ENCODE measurements at regions not wholly inside any gene's neighbourhood (a gene's known extent, or its start where the extent isn't known, plus 50 kb on each side); places are given as distances from the start of the nearest gene placed in this dataset.

DNA sequence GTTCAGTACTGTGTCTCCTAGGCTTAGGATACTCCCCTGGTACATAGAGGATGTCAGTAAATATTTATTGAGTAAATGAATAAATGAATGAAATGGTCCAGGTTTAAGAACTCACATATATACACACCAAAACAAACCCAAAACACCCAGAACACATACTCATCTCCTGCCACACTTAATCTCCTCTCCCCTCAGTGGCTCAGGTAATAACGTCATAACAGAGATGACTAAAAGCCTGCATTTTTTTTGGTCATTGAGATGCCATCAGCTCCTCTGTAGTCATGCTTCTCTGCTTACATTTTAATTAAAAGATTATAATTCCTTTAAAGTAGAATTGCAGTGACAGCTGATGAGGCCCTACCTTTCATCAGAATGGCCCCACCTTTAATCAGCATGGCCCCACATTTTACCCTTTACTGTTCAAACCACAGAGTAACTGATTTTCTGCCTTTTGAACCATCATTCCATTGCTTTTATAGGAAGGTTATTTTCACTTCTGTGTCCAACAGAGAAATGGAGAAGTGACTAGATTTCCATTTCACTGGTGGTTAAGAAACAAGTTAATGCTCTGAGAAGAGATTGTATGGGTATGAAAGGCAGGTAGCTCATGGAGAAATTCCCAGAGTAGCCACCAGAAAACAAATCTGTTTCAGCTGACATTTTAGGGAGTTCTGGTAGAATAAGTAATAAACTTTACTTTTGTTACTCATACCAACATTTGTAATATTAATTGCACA lies 193.4 kb upstream of the ATP2B1 start:
- ChIA-PET POLR2A (no interaction called here), CTCF (interaction anchor here (1.6 kb wide), 1 partner anchor 18 kb away, joined by 4 read pairs; no protein-coding TSS in a partner anchor)
- DNase-seq (ENCODE audit: extremely low spot score) = no peak
- TF ChIP-seq, protein P1, sequence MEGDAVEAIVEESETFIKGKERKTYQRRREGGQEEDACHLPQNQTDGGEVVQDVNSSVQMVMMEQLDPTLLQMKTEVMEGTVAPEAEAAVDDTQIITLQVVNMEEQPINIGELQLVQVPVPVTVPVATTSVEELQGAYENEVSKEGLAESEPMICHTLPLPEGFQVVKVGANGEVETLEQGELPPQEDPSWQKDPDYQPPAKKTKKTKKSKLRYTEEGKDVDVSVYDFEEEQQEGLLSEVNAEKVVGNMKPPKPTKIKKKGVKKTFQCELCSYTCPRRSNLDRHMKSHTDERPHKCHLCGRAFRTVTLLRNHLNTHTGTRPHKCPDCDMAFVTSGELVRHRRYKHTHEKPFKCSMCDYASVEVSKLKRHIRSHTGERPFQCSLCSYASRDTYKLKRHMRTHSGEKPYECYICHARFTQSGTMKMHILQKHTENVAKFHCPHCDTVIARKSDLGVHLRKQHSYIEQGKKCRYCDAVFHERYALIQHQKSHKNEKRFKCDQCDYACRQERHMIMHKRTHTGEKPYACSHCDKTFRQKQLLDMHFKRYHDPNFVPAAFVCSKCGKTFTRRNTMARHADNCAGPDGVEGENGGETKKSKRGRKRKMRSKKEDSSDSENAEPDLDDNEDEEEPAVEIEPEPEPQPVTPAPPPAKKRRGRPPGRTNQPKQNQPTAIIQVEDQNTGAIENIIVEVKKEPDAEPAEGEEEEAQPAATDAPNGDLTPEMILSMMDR (IDR thresholded peaks at IDR 0.05; ENCODE audit: control extremely low read depth, extremely low read depth, low read depth, missing control alignments) = no peak

DNA sequence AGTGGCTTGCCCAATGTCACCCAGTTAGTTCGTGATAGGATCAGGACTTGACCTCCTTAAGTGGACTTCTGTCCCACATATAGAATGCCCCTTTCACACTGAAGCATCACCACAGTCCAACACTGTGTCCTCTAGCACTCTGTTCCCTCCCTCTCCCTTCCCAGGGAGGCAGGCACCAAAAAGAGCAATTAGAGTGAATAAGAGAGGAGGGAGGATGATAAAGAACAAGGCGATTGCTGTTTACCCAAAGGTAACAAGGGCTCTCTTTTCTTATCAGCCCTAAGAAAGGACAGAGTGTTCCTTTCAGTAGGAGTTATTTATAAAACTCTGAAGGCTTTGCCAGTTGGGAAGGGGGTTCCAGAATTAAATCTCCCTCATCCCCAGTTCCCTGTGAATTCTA lies 192.7 kb upstream of the ATP2B1 start:
- DNase-seq (ENCODE audit: extremely low spot score) = no peak
- TF ChIP-seq, protein P1 (IDR thresholded peaks at IDR 0.05; ENCODE audit: control extremely low read depth, extremely low read depth, low read depth, missing control alignments) = no peak
- ChIA-PET CTCF (no interaction called here), POLR2A (no interaction called here)

DNA sequence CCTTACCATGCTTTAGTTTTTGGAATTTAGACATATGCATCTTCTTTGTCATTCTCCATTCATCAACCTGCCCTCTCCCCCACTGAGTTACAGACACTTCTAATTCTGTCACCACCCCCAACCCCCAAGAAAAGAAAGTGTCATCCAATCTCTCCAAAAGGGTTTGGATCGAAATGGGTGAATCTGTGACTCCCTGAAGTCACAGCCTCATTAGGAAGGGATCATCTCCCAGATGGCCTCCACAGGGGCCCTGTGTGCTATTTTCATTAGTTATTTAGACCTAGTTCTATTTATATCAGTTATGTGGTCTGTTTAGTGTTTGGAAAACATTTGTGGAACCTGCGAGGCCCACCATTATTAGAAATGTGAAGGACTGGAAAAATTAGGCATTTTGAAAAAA lies 191.0 kb upstream of the ATP2B1 start:
- POLR2A ChIA-PET = no interaction called here
- TF ChIP-seq, protein P1 (IDR thresholded peaks at IDR 0.05; ENCODE audit: control extremely low read depth, extremely low read depth, low read depth, missing control alignments) = no peak

DNA sequence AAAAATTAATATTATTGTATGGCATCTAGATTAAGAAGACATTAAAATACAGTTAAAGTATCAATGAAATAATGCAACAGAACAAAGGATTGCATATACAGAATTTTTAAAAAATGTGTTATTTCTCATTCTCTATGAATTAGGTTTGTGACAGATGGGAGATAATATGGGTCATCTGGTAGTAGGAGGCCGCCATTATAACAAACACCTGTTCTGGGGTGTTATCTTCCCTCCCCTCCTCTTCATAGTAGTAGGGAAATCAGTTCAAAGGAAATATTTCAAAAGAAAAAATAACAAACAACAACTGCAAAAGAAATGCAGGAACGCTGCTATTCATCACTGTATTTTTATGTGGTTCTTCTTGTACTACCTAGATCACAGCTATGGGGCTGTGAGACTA lies 187.0 kb upstream of the ATP2B1 start:
- TF ChIP-seq, protein P1 (IDR thresholded peaks at IDR 0.05; ENCODE audit: control extremely low read depth, extremely low read depth, low read depth, missing control alignments) = no peak
- POLR2A ChIA-PET = no interaction called here
- CTCF ChIA-PET = no interaction called here
- no peak for DNase-seq (ENCODE audit: extremely low spot score)

More for the DNA sequence above, 191.0 kb upstream of the ATP2B1 start:
- no peak for DNase-seq (ENCODE audit: extremely low spot score)
- CTCF ChIA-PET = interaction anchor here (2.0 kb wide), 1 partner anchor 15 kb away, joined by 7 read pairs; no protein-coding TSS in a partner anchor

DNA sequence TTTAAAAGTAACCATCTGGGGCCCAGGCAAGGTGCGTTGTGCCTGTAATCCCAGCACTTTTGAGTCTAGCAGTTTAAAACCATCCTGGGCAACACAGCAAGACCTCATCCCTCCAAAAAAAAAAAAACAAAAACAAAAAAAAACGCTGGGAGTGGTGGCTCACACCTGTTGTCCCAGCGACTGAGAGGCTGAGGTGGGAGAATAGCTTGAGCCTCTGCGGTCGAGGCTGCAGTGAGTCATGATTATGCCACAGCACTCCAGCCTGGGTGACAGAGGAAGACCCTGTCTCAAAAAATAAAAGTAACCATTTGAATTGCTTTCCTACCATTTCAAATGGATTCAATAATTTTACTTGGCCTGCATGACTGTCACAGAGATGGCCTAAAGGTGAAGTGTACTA lies 186.5 kb upstream of the ATP2B1 start:
- ChIA-PET POLR2A (no interaction called here), CTCF (interaction anchor here (1.4 to 1.7 kb wide), 2 partner anchors 11 to 27 kb away, joined by 3 to 8 read pairs; no protein-coding TSS in a partner anchor)
- DNase-seq (ENCODE audit: extremely low spot score) = no peak
- TF ChIP-seq, protein P1 (IDR thresholded peaks at IDR 0.05; ENCODE audit: control extremely low read depth, extremely low read depth, low read depth, missing control alignments) = no peak

DNA sequence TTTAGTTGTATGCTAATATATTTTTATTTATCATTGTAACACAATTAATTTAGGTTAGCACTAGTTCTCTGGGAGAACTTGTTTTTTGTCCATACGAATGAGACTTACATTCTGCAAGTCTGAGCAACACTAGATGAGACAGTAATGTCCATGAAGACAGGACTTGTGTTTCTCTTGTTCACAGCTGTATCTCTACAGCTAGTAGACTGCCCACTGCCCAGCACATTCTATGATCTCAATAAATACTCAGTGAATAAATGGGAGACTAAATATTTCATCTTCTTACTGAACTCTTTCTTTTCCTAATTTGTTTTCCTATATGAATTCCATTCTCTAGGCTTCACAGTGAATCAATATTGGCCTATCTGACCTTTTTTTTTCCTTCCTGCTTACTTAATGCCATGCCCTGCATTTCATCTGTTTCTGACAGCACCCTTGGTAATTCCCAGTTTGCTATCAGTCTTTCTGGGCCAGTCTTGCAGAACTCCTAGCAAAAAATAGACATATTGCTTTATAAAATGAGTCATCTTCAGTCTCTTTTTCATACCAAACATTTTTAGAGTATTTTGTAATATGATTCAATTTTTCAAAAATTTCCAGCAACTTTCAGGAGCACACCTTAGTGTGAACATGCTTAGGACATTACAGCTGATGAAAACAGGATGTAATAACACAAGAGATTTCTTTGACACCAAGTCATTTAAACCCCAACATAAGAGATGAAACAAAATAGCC lies 185.5 kb upstream of the ATP2B1 start:
- POLR2A ChIA-PET = no interaction called here
- CTCF ChIA-PET = interaction anchor here (1.4 to 1.7 kb wide), 2 partner anchors 10 to 28 kb away, joined by 3 to 8 read pairs; no protein-coding TSS in a partner anchor
- TF ChIP-seq, protein P1 (IDR thresholded peaks at IDR 0.05; ENCODE audit: control extremely low read depth, extremely low read depth, low read depth, missing control alignments) = no peak
- no peak for DNase-seq (ENCODE audit: extremely low spot score)

All from GM10248 (cell line).